ENCODE measurements at regions not wholly inside any gene's neighbourhood (a gene's known extent, or its start where the extent isn't known, plus 50 kb on each side); places are given as distances from the start of the nearest gene placed in this dataset.

- TF ChIP-seq POLR2AphosphoS5 (IDR thresholded peaks at IDR 0.05) (no peak), POLR2A (IDR thresholded peaks at IDR 0.05) (no peak), CTCF (IDR thresholded peaks at IDR 0.05) (no peak)
Observed at GRCh38 chr12:84079626-84080025, 833.0 kb downstream of the SLC6A15 start.
